GM12878 (cell line): ENCODE measurements at regions not wholly inside any gene's neighbourhood (a gene's known extent, or its start where the extent isn't known, plus 50 kb on each side); places are given as distances from the start of the nearest gene placed in this dataset.
A peak's percentile ranks its signal among the peaks of the same experiment; 100 is the strongest.

Source experiments
- BHLHE40 ChIP-seq, 2 experiments: fragments of 450-650 bp in 1 of 2; IDR thresholded peaks; 2 replicates each; pipeline ENCODE4 v1.6.1; 2011 to 2017; ENCODE audit warnings: low read depth in 2 of 2, borderline replicate concordance in 1 of 2, improper control_type of control experiment in 1 of 2, low read length in 1 of 2, mild to moderate bottlenecking in 1 of 2
- BMI1 ChIP-seq: fragments of 450-650 bp; IDR thresholded peaks from 2 replicates; pipeline ENCODE4 v1.6.1; 2016; ENCODE audit warnings: mild to moderate bottlenecking, moderate library complexity, borderline replicate concordance
- CHD1 ChIP-seq: IDR thresholded peaks from 2 replicates; pipeline ENCODE4 v1.6.1; 2012; ENCODE audit warnings: low read depth, low read length, improper control_type of control experiment
- EGR1 ChIP-seq, 2 experiments: IDR thresholded peaks; 1 replicate in 1 of 2; 2 replicates in 1 of 2; pipeline ENCODE4 v1.6.1; 2011 to 2012; ENCODE audit warnings: low read depth in 2 of 2, low read length in 2 of 2, borderline replicate concordance in 1 of 2, mild to moderate bottlenecking in 1 of 2, moderate library complexity in 1 of 2
- GATAD2B ChIP-seq: fragments of 450-650 bp; conservative IDR thresholded peaks from 2 replicates; pipeline ENCODE4 v1.6.1; 2017; ENCODE audit warnings: low read depth, mild to moderate bottlenecking, moderate library complexity
- RAD21 ChIP-seq: IDR thresholded peaks from 2 replicates; pipeline ENCODE4 v1.6.1; 2011; ENCODE audit warnings: mild to moderate bottlenecking, low read depth, low read length, moderate library complexity; ENCODE audit not compliant: insufficient read depth
- REST ChIP-seq: IDR thresholded peaks from 2 replicates; pipeline ENCODE4 v1.6.1; 2012; ENCODE audit warnings: mild to moderate bottlenecking, low read depth, low read length
- TARDBP ChIP-seq: IDR thresholded peaks from 2 replicates; pipeline ENCODE4 v1.6.1; 2016; ENCODE audit warnings: borderline replicate concordance
- TBL1XR1 ChIP-seq: IDR thresholded peaks from 2 replicates; pipeline ENCODE4 v1.6.1; 2012; ENCODE audit warnings: low read depth, low read length, improper control_type of control experiment
- WRNIP1 ChIP-seq: IDR thresholded peaks from 2 replicates; pipeline ENCODE4 v1.6.1; 2011; ENCODE audit warnings: low read depth, low read length, improper control_type of control experiment, borderline replicate concordance
- ZBED1 ChIP-seq: IDR thresholded peaks from 2 replicates; pipeline ENCODE4 v1.6.1; 2016; ENCODE audit warnings: borderline replicate concordance
- ZSCAN29 ChIP-seq: fragments of 450-650 bp; IDR thresholded peaks from 2 replicates; pipeline ENCODE4 v1.6.1; 2017; ENCODE audit warnings: mild to moderate bottlenecking, moderate library complexity
- TF ChIP-seq, protein P1 (sequence below): fragments of 450-650 bp; conservative IDR thresholded peaks from 2 replicates; pipeline ENCODE4 v1.6.1; 2017; ENCODE audit warnings: mild to moderate bottlenecking, moderate library complexity
- TF ChIP-seq, protein P2 (sequence below): IDR thresholded peaks from 2 replicates; pipeline ENCODE4 v1.6.1; 2012; ENCODE audit warnings: low read length, inconsistent platforms
- TF ChIP-seq, protein P3 (sequence below): fragments of 450-650 bp; IDR thresholded peaks from 2 replicates; pipeline ENCODE4 v1.6.1; 2017; ENCODE audit warnings: mild to moderate bottlenecking
- TF ChIP-seq, protein P4 (sequence below): fragments of 450-650 bp; IDR thresholded peaks from 2 replicates; pipeline ENCODE4 v1.6.1; 2017; ENCODE audit warnings: mild to moderate bottlenecking, moderate library complexity

DNA sequence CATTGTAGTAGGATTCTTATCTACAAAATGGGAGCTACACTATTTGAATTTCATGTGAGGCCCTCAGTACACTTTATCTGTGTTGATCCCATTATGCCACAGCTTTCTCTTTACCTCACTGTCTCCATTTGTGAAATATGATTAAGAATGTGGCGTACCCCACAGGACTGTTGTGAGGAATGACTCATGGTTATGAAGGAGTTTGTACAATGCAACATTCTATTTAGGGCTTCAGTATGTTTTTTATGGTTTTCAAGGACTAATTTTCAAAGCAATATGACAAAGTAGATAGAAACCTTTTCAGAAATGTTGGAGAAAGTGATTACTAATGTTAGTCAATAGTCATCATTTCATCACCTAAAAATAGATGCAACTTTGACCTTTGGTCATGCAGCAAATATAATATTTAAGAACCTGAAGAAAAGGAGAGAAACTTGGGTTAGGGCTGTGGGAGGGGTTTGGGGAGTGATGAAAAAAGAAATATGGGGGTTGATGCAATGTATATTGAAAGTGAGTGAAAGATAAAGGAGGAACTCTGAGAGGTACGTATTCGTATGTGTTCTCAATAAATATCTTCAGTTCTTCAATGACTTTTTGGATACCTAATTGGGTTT, 53.7 kb upstream of the PIP5K1B start (continued):
- TF ChIP-seq REST (no peak), BHLHE40 (IDR thresholded peaks at IDR 0.05; ENCODE audit: borderline replicate concordance in 1 of 2, low read depth in 2 of 2, low read length in 1 of 2) (0 out of 4 replicates have a peak, but pooled peaks of 1 of the 2 experiments have one; percentile 5), GATAD2B (no peak), TARDBP (no peak), TBL1XR1 (no peak), BMI1 (0 out of 2 replicates have a peak, but pooled peaks have one; percentile 38), RAD21 (no peak), ZSCAN29 (no peak), ZBED1 (peak; percentile 62), WRNIP1 (no peak), EGR1 (IDR thresholded peaks at IDR 0.05; ENCODE audit: borderline replicate concordance in 1 of 2, low read depth in 2 of 2, low read length in 2 of 2) (no peak), CHD1 (no peak)
- TF ChIP-seq, protein P1, sequence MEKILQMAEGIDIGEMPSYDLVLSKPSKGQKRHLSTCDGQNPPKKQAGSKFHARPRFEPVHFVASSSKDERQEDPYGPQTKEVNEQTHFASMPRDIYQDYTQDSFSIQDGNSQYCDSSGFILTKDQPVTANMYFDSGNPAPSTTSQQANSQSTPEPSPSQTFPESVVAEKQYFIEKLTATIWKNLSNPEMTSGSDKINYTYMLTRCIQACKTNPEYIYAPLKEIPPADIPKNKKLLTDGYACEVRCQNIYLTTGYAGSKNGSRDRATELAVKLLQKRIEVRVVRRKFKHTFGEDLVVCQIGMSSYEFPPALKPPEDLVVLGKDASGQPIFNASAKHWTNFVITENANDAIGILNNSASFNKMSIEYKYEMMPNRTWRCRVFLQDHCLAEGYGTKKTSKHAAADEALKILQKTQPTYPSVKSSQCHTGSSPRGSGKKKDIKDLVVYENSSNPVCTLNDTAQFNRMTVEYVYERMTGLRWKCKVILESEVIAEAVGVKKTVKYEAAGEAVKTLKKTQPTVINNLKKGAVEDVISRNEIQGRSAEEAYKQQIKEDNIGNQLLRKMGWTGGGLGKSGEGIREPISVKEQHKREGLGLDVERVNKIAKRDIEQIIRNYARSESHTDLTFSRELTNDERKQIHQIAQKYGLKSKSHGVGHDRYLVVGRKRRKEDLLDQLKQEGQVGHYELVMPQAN = no peak
- TF ChIP-seq, protein P2, sequence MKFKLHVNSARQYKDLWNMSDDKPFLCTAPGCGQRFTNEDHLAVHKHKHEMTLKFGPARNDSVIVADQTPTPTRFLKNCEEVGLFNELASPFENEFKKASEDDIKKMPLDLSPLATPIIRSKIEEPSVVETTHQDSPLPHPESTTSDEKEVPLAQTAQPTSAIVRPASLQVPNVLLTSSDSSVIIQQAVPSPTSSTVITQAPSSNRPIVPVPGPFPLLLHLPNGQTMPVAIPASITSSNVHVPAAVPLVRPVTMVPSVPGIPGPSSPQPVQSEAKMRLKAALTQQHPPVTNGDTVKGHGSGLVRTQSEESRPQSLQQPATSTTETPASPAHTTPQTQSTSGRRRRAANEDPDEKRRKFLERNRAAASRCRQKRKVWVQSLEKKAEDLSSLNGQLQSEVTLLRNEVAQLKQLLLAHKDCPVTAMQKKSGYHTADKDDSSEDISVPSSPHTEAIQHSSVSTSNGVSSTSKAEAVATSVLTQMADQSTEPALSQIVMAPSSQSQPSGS = peak; percentile 71
- TF ChIP-seq, protein P3, sequence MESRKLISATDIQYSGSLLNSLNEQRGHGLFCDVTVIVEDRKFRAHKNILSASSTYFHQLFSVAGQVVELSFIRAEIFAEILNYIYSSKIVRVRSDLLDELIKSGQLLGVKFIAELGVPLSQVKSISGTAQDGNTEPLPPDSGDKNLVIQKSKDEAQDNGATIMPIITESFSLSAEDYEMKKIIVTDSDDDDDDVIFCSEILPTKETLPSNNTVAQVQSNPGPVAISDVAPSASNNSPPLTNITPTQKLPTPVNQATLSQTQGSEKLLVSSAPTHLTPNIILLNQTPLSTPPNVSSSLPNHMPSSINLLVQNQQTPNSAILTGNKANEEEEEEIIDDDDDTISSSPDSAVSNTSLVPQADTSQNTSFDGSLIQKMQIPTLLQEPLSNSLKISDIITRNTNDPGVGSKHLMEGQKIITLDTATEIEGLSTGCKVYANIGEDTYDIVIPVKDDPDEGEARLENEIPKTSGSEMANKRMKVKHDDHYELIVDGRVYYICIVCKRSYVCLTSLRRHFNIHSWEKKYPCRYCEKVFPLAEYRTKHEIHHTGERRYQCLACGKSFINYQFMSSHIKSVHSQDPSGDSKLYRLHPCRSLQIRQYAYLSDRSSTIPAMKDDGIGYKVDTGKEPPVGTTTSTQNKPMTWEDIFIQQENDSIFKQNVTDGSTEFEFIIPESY = no peak
- TF ChIP-seq, protein P4, sequence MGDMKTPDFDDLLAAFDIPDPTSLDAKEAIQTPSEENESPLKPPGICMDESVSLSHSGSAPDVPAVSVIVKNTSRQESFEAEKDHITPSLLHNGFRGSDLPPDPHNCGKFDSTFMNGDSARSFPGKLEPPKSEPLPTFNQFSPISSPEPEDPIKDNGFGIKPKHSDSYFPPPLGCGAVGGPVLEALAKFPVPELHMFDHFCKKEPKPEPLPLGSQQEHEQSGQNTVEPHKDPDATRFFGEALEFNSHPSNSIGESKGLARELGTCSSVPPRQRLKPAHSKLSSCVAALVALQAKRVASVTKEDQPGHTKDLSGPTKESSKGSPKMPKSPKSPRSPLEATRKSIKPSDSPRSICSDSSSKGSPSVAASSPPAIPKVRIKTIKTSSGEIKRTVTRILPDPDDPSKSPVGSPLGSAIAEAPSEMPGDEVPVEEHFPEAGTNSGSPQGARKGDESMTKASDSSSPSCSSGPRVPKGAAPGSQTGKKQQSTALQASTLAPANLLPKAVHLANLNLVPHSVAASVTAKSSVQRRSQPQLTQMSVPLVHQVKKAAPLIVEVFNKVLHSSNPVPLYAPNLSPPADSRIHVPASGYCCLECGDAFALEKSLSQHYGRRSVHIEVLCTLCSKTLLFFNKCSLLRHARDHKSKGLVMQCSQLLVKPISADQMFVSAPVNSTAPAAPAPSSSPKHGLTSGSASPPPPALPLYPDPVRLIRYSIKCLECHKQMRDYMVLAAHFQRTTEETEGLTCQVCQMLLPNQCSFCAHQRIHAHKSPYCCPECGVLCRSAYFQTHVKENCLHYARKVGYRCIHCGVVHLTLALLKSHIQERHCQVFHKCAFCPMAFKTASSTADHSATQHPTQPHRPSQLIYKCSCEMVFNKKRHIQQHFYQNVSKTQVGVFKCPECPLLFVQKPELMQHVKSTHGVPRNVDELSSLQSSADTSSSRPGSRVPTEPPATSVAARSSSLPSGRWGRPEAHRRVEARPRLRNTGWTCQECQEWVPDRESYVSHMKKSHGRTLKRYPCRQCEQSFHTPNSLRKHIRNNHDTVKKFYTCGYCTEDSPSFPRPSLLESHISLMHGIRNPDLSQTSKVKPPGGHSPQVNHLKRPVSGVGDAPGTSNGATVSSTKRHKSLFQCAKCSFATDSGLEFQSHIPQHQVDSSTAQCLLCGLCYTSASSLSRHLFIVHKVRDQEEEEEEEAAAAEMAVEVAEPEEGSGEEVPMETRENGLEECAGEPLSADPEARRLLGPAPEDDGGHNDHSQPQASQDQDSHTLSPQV = no peak
